Tibial nerve (tissue), 4 donors: ENCODE measurements at regions not wholly inside any gene's neighbourhood (a gene's known extent, or its start where the extent isn't known, plus 50 kb on each side); places are given as distances from the start of the nearest gene placed in this dataset.

Experiments used
- CTCF ChIP-seq, 5 experiments: fragments of 200-600 bp in 3 of 5; fragments of 450-650 bp in 2 of 5; sonication (generic) in 3 of 5; IDR thresholded peaks; one replicate each; pipeline ENCODE4 v1.5.1; 2016 to 2019; ENCODE audit warnings: antibody characterized with exemption in 5 of 5, mild to moderate bottlenecking in 3 of 5, moderate library complexity in 2 of 5
- EP300 ChIP-seq, 2 donors: sonication (generic); formaldehyde crosslinking; IDR thresholded peaks; one replicate each; pipeline ENCODE4 v1.6.1; 2017; ENCODE audit warnings: antibody characterized with exemption in 2 of 2, mild to moderate bottlenecking in 1 of 2
- POLR2A ChIP-seq, 2 donors: fragments of 450-650 bp; IDR thresholded peaks; one replicate each; pipeline ENCODE4 v1.6.1; 2017; ENCODE audit warnings: antibody characterized with exemption in 2 of 2, mild to moderate bottlenecking in 2 of 2, moderate library complexity in 2 of 2

DNA sequence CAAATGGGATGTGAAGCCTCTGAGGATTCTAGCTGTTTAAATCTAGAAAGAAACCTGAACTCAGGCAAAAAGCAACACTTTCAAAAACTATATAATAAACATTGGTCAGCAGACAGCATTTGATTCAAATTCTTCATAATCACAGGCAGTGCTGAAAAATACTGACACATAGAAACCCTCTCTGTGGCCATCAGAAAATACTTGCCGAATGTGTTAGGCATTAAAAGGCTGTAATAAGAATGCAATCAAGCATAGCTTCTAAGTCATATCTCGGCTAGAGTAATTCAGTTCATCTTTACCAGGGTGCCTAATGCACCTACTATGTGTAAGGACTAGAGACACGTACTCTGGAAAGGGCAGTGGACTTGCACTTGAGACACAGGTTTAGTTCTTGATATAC lies 405.3 kb upstream of the SGCD start:
- TF ChIP-seq CTCF (IDR thresholded peaks at IDR 0.05) = no peak
- TF ChIP-seq EP300 (IDR thresholded peaks at IDR 0.05) = no peak
- TF ChIP-seq POLR2A (IDR thresholded peaks at IDR 0.05) = no peak
